ENCODE measurements at regions not wholly inside any gene's neighbourhood (a gene's known extent, or its start where the extent isn't known, plus 50 kb on each side); places are given as distances from the start of the nearest gene placed in this dataset.

DNA sequence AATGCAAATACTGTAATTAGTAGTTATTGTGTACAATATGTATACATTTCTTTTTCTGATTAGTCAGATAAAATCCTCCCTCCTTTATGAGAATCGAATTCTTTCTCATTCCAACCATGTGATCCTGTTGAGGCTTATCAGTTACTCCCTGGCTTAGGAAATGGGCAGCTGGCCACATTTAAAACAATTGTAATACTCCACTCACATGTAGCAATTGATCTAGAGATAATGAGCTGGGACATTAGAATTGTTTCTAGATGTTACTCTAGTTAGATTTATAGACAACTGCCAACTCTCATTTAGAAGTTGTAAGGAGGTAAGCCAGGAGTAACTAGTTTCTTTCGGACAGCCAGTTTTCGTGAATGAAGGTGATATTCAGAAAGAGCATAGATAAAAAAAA, 859.3 kb upstream of the AADAT start:
- H2AFZ ChIP-seq (ENCODE audit: low read length): no peak overlapping the region
- no peak overlapping the region for H3K4me3 ChIP-seq (ENCODE audit: insufficient read depth, low read length)
- no peaks in the 10 kb centered on the region for H3K79me2 ChIP-seq (ENCODE audit: insufficient read depth, low read length)
- H3K27ac ChIP-seq (ENCODE audit: low read depth, low read length): no peak overlapping the region
- H3K4me2 ChIP-seq (ENCODE audit: insufficient read depth, low read length): no peak overlapping the region
- no peaks in the 10 kb centered on the region for H3K9me3 ChIP-seq (ENCODE audit: low read depth, low read length)
- no peaks in the 10 kb centered on the region for H3K27me3 ChIP-seq (ENCODE audit: insufficient read depth, low read length)
- no peaks in the 10 kb centered on the region for H3K36me3 ChIP-seq (ENCODE audit: insufficient read depth, low read length)
- DNase-seq (ENCODE audit: insufficient read length, low spot score, missing footprints): no peak
- no peaks in the 10 kb centered on the region for H4K20me1 ChIP-seq (ENCODE audit: insufficient read depth, low read length)
- H3K4me1 ChIP-seq (ENCODE audit: insufficient read depth, low read length): no peaks in the 10 kb centered on the region
- TF ChIP-seq CTCF (IDR thresholded peaks at IDR 0.05; ENCODE audit: extremely low read depth, low read depth, low read length): no peak

GRCh38 chr4:170940043-170940724, 850.4 kb upstream of the AADAT start:
- DNase-seq (ENCODE audit: insufficient read length, low spot score, missing footprints): no peak
- H3K9me3 ChIP-seq (ENCODE audit: low read depth, low read length): peaks cover 5% of the 10 kb centered on the region
- H3K36me3 ChIP-seq (ENCODE audit: insufficient read depth, low read length): no peaks in the 10 kb centered on the region
- no peak overlapping the region for H3K4me3 ChIP-seq (ENCODE audit: insufficient read depth, low read length)
- no peak overlapping the region for H2AFZ ChIP-seq (ENCODE audit: low read length)
- no peak overlapping the region for H3K4me2 ChIP-seq (ENCODE audit: insufficient read depth, low read length)
- no peaks in the 10 kb centered on the region for H4K20me1 ChIP-seq (ENCODE audit: insufficient read depth, low read length)
- H3K79me2 ChIP-seq (ENCODE audit: insufficient read depth, low read length): no peaks in the 10 kb centered on the region
- H3K27me3 ChIP-seq (ENCODE audit: insufficient read depth, low read length): no peaks in the 10 kb centered on the region
- H3K27ac ChIP-seq (ENCODE audit: low read depth, low read length): no peak overlapping the region
- TF ChIP-seq CTCF (IDR thresholded peaks at IDR 0.05; ENCODE audit: extremely low read depth, low read depth, low read length): no peak
- no peaks in the 10 kb centered on the region for H3K4me1 ChIP-seq (ENCODE audit: insufficient read depth, low read length)

GRCh38 chr4:170938588-170938987, 848.8 kb upstream of the AADAT start:
- H3K79me2 ChIP-seq (ENCODE audit: insufficient read depth, low read length): no peaks in the 10 kb centered on the region
- no peak overlapping the region for H3K4me3 ChIP-seq (ENCODE audit: insufficient read depth, low read length)
- no peak for TF ChIP-seq CTCF (IDR thresholded peaks at IDR 0.05; ENCODE audit: extremely low read depth, low read depth, low read length)
- H3K4me1 ChIP-seq (ENCODE audit: insufficient read depth, low read length): no peaks in the 10 kb centered on the region
- H3K4me2 ChIP-seq (ENCODE audit: insufficient read depth, low read length): no peak overlapping the region
- no peaks in the 10 kb centered on the region for H4K20me1 ChIP-seq (ENCODE audit: insufficient read depth, low read length)
- no peak overlapping the region for H3K27ac ChIP-seq (ENCODE audit: low read depth, low read length)
- DNase-seq (ENCODE audit: insufficient read length, low spot score, missing footprints): no peak
- H3K27me3 ChIP-seq (ENCODE audit: insufficient read depth, low read length): no peaks in the 10 kb centered on the region
- no peak overlapping the region for H2AFZ ChIP-seq (ENCODE audit: low read length)
- H3K36me3 ChIP-seq (ENCODE audit: insufficient read depth, low read length): no peaks in the 10 kb centered on the region
- H3K9me3 ChIP-seq (ENCODE audit: low read depth, low read length): peaks cover 7% of the 10 kb centered on the region

GRCh38 chr4:170931321-170931720, 841.6 kb upstream of the AADAT start:
- Histone ChIP-seq H3K27ac (ENCODE audit: low read depth, low read length) (no peak overlapping the region), H3K4me2 (ENCODE audit: insufficient read depth, low read length) (no peak overlapping the region), H3K4me3 (ENCODE audit: insufficient read depth, low read length) (no peak overlapping the region), H3K9me3 (ENCODE audit: low read depth, low read length) (peaks cover 5% of the 10 kb centered on the region), H4K20me1 (ENCODE audit: insufficient read depth, low read length) (no peaks in the 10 kb centered on the region), H2AFZ (ENCODE audit: low read length) (no peak overlapping the region), H3K4me1 (ENCODE audit: insufficient read depth, low read length) (no peaks in the 10 kb centered on the region), H3K36me3 (ENCODE audit: insufficient read depth, low read length) (no peaks in the 10 kb centered on the region), H3K79me2 (ENCODE audit: insufficient read depth, low read length) (no peaks in the 10 kb centered on the region), H3K27me3 (ENCODE audit: insufficient read depth, low read length) (no peaks in the 10 kb centered on the region)
- DNase-seq (ENCODE audit: insufficient read length, low spot score, missing footprints): no peak
- TF ChIP-seq CTCF (IDR thresholded peaks at IDR 0.05; ENCODE audit: extremely low read depth, low read depth, low read length): no peak

All from osteoblast (primary cell).